GM21367 (cell line): ENCODE measurements at regions not wholly inside any gene's neighbourhood (a gene's known extent, or its start where the extent isn't known, plus 50 kb on each side); places are given as distances from the start of the nearest gene placed in this dataset.

Experiments
- ATAC-seq: cut with Tn5 transposase; IDR thresholded peaks from one replicate; pipeline ENCODE4 v1.9.1; 2021; ENCODE audit not compliant: unreplicated experiment

GRCh38 chr2:18503376-18504228 is 56.9 kb downstream of the RDH14 start:
- no peak for ATAC-seq

GRCh38 chr2:18502142-18502541 is 58.3 kb downstream of the RDH14 start:
- ATAC-seq = no peak

GRCh38 chr2:18501729-18502128 is 58.7 kb downstream of the RDH14 start:
- no peak for ATAC-seq

- ATAC-seq = no peak
Measured at GRCh38 chr2:18501156-18501555, 59.3 kb downstream of the RDH14 start.

- no peak for ATAC-seq
Measured at GRCh38 chr2:18500333-18500732, 60.1 kb downstream of the RDH14 start.

- no peak for ATAC-seq
Measured at GRCh38 chr2:18498531-18498930, 61.9 kb downstream of the RDH14 start.

- ATAC-seq = no peak
Measured at GRCh38 chr2:18496516-18496915, 63.9 kb downstream of the RDH14 start.

GRCh38 chr2:18495058-18495457 is 65.4 kb downstream of the RDH14 start:
- no peak for ATAC-seq

GRCh38 chr2:18492721-18493120 is 67.7 kb downstream of the RDH14 start:
- ATAC-seq = no peak

GRCh38 chr2:18491577-18491976 is 68.9 kb downstream of the RDH14 start:
- ATAC-seq = no peak

- ATAC-seq = no peak
Measured at GRCh38 chr2:18490901-18491300, 69.6 kb downstream of the RDH14 start.

GRCh38 chr2:18487106-18487913 is 73.1 kb downstream of the RDH14 start:
- ATAC-seq = no peak

- ATAC-seq = no peak
Measured at GRCh38 chr2:18484625-18485024, 75.8 kb downstream of the RDH14 start.

- no peak for ATAC-seq
Measured at GRCh38 chr2:18483896-18484295, 76.6 kb downstream of the RDH14 start.

- ATAC-seq = no peak
Measured at GRCh38 chr2:18482666-18483065, 77.8 kb downstream of the RDH14 start.

- ATAC-seq = no peak
Measured at GRCh38 chr2:18479947-18480369, 80.5 kb downstream of the RDH14 start.

GRCh38 chr2:18477293-18477692 is 83.2 kb downstream of the RDH14 start:
- no peak for ATAC-seq

GRCh38 chr2:18476484-18476883 is 84.0 kb downstream of the RDH14 start:
- no peak for ATAC-seq

- no peak for ATAC-seq
Measured at GRCh38 chr2:18475884-18476283, 84.6 kb downstream of the RDH14 start.

GRCh38 chr2:18474700-18475099 is 85.8 kb downstream of the RDH14 start:
- no peak for ATAC-seq

GRCh38 chr2:18473241-18474181 is 86.9 kb downstream of the RDH14 start:
- no peak for ATAC-seq
